Endothelial cell (in vitro differentiated cells): ENCODE measurements at regions not wholly inside any gene's neighbourhood (a gene's known extent, or its start where the extent isn't known, plus 50 kb on each side); places are given as distances from the start of the nearest gene placed in this dataset.

Experiments used
- DNase-seq: peaks from one replicate; pipeline ENCODE4 v3.0.0; 2021; ENCODE audit warnings: low spot score
- H3K27ac Mint-ChIP-seq: one replicate; pipeline ENCODE4 v1.8.0; 2021; ENCODE audit warnings: mixed read lengths, inconsistent platforms; ENCODE audit not compliant: unreplicated experiment
- H3K27me3 Mint-ChIP-seq: one replicate; pipeline ENCODE4 v1.8.0; 2021; ENCODE audit warnings: mild to moderate bottlenecking, moderate library complexity, mixed read lengths, inconsistent platforms; ENCODE audit not compliant: unreplicated experiment
- H3K36me3 Mint-ChIP-seq: one replicate; pipeline ENCODE4 v1.8.0; 2021; ENCODE audit warnings: mild to moderate bottlenecking, low read depth, mixed read lengths, inconsistent platforms; ENCODE audit not compliant: unreplicated experiment
- H3K4me1 Mint-ChIP-seq: one replicate; pipeline ENCODE4 v1.8.0; 2021; ENCODE audit warnings: mild to moderate bottlenecking, mixed read lengths, inconsistent platforms; ENCODE audit not compliant: unreplicated experiment
- H3K4me3 Mint-ChIP-seq: one replicate; pipeline ENCODE4 v1.8.0; 2021; ENCODE audit warnings: mild to moderate bottlenecking, mixed read lengths, inconsistent platforms; ENCODE audit not compliant: unreplicated experiment
- H3K9me3 Mint-ChIP-seq: one replicate; pipeline ENCODE4 v1.8.0; 2021; ENCODE audit warnings: mixed read lengths, inconsistent platforms; ENCODE audit not compliant: unreplicated experiment
- TF ChIP-seq, protein P1 (sequence below): fragments of 200-600 bp; sonication (generic); IDR thresholded peaks from one replicate; pipeline ENCODE4 v1.5.0; 2021; ENCODE audit warnings: antibody characterized with exemption; ENCODE audit not compliant: unreplicated experiment

DNA sequence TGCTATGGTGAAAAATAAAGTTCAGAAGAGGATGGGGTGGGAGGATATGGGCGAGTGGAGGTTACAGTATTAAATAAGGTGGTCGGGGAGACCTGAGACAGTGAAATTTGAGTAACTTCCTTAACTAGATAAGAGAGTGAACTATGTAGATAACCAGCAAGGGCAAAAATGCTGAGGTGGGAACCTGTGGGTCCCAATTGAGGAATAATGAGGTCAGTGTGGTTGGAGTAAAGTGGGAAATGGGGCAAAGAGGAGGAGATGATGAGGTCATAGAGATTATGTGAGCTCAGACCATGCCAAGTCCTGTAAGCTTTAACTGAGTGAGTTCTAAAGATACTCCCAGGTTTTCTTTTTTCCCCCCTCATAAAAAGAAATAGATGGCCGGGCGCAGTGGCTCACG, 614.6 kb upstream of the PLXNA2 start:
- Mint-ChIP-seq H3K27ac (no peak overlapping the region), H3K4me3 (no peak overlapping the region), H3K4me1 (no peaks in the 10 kb centered on the region), H3K36me3 (no peaks in the 10 kb centered on the region), H3K27me3 (no peaks in the 10 kb centered on the region), H3K9me3 (no peaks in the 10 kb centered on the region)
- no peak for DNase-seq
- TF ChIP-seq, protein P1, sequence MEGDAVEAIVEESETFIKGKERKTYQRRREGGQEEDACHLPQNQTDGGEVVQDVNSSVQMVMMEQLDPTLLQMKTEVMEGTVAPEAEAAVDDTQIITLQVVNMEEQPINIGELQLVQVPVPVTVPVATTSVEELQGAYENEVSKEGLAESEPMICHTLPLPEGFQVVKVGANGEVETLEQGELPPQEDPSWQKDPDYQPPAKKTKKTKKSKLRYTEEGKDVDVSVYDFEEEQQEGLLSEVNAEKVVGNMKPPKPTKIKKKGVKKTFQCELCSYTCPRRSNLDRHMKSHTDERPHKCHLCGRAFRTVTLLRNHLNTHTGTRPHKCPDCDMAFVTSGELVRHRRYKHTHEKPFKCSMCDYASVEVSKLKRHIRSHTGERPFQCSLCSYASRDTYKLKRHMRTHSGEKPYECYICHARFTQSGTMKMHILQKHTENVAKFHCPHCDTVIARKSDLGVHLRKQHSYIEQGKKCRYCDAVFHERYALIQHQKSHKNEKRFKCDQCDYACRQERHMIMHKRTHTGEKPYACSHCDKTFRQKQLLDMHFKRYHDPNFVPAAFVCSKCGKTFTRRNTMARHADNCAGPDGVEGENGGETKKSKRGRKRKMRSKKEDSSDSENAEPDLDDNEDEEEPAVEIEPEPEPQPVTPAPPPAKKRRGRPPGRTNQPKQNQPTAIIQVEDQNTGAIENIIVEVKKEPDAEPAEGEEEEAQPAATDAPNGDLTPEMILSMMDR = no peak

DNA sequence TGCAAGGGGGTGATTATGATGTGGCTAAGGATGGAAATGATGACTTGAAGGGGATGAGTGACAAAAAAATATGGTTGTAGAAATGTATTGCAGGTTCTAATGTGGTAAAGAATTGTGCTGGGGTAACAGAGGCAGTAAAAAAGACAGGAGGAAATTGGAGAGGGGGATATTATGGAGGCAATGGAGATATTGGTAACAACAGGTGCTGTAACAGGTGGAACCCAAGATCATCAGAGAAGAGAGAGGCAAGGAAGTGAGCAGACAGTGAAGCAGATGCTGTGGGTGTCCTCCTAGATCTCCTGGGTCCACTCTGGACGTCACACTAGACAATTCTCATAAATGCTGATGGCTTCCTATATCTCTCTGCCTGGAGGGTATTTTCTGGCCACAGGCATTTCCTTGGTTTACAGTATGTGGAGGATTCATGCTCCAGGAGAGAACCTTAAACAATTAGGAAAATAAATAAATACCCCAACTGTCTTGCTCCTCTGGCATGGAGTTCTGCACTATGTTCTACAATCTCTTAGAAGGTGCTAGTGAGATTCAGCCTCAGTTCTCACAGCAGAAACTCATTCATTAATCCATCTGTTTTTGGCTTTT, 620.3 kb upstream of the PLXNA2 start:
- Mint-ChIP-seq H3K27ac (no peak overlapping the region), H3K4me1 (no peaks in the 10 kb centered on the region)
- DNase-seq = no peak

DNA sequence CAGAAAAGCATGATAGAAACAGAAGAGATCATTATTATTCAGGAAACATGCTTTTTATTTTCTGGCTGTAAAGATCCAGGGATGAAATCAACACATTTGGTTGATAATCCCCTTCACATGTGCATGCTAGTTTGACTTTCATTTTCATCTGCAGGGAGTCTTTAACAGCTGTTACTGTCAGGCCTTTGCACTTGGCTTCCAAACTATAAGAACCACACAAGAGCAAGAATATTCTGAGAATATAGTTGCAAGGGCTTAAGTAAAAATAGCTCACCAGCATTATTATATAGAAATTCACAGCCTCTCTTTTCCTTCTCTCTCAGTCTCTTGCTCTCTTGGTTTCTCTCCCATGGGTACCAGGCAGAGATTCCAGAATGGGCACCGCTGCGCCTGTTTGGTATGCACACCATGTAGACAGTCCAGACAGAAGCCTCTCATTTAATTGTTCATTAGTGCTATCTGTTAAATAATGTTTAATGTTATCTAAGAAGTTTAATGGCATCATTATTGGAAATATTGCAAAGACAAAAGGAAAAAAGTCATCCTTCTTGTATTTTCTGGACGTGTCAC, 622.3 kb upstream of the PLXNA2 start:
- Mint-ChIP-seq H3K9me3 (no peaks in the 10 kb centered on the region), H3K4me3 (no peak overlapping the region)
- TF ChIP-seq, protein P1 = no peak

More for the DNA sequence above, 620.3 kb upstream of the PLXNA2 start:
- TF ChIP-seq, protein P1 = no peak
- no peak overlapping the region for H3K4me3 Mint-ChIP-seq
- no peaks in the 10 kb centered on the region for H3K36me3 Mint-ChIP-seq
- H3K9me3 Mint-ChIP-seq = no peaks in the 10 kb centered on the region
- peaks cover 1% of the 10 kb centered on the region for H3K27me3 Mint-ChIP-seq

DNA sequence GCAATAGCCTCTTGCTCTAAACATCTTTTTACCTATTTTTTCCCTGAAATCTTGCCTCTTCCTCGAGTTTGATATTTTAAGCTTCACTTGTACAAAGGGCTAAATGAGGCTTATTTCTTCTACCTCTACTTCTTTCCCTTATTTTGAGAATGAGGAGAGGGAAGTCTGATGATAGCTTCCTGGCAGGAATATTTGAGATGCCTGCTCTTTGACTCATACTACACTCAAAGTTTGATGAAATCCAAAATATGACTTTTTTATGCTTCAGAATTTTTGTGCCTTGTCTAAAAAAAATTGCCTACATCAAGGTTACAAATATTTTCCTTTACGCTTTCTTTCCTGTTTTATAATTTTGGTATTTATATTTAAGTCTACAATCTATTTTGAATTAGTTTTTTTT, 624.4 kb upstream of the PLXNA2 start:
- Mint-ChIP-seq H3K27ac (no peak overlapping the region), H3K4me3 (no peak overlapping the region), H3K4me1 (no peaks in the 10 kb centered on the region), H3K9me3 (no peaks in the 10 kb centered on the region), H3K27me3 (peaks cover 1% of the 10 kb centered on the region), H3K36me3 (no peaks in the 10 kb centered on the region)
- TF ChIP-seq, protein P1 = no peak
- DNase-seq = no peak

More for the DNA sequence above, 622.3 kb upstream of the PLXNA2 start:
- Mint-ChIP-seq H3K27ac (no peak overlapping the region), H3K4me1 (no peaks in the 10 kb centered on the region), H3K27me3 (peaks cover 1% of the 10 kb centered on the region), H3K36me3 (no peaks in the 10 kb centered on the region)
- no peak for DNase-seq

DNA sequence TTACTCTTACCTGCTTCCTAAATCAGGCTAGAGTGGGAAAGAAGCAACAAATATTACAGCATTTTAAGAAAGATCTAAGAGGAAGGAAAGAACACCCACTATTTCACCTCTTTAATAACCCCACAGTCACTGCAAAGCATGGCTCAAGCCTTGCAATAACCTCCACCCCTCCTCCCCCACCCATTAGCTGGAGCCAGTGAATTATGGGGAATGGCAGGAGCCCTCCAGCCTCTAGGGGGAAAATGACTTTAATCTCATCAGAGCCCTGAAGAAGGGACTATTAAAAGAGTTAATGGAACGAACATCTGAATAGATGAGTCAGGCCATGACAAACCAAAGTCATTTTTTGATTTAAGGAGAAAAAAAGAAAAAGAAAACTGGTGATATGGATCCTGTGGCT, 630.7 kb upstream of the PLXNA2 start:
- Mint-ChIP-seq H3K27ac (no peak overlapping the region), H3K36me3 (no peaks in the 10 kb centered on the region), H3K9me3 (no peaks in the 10 kb centered on the region), H3K4me3 (no peak overlapping the region), H3K4me1 (no peaks in the 10 kb centered on the region), H3K27me3 (no peaks in the 10 kb centered on the region)
- DNase-seq = no peak
- TF ChIP-seq, protein P1 = no peak
